AG10803 (cell line): ENCODE measurements at regions not wholly inside any gene's neighbourhood (a gene's known extent, or its start where the extent isn't known, plus 50 kb on each side); places are given as distances from the start of the nearest gene placed in this dataset.

Experiments
- DNase-seq: peaks from one replicate; pipeline ENCODE4 v3.0.0; 2010; ENCODE audit warnings: low read depth
- H3K4me3 ChIP-seq: 2 replicates; pipeline ENCODE4 v1.5.1; 2011; ENCODE audit warnings: mild to moderate bottlenecking, low read length, control low read depth
- CTCF ChIP-seq: conservative IDR thresholded peaks from 2 replicates; pipeline ENCODE4 v1.5.1; 2011; ENCODE audit warnings: mild to moderate bottlenecking, low read length, control low read depth, inconsistent platforms

- H3K4me3 ChIP-seq, result no peak overlapping the region
- DNase-seq, result no peak
- no peak for TF ChIP-seq CTCF
Measured at GRCh38 chr13:50376895-50377575, 361.8 kb downstream of the KCNRG start.

DNA sequence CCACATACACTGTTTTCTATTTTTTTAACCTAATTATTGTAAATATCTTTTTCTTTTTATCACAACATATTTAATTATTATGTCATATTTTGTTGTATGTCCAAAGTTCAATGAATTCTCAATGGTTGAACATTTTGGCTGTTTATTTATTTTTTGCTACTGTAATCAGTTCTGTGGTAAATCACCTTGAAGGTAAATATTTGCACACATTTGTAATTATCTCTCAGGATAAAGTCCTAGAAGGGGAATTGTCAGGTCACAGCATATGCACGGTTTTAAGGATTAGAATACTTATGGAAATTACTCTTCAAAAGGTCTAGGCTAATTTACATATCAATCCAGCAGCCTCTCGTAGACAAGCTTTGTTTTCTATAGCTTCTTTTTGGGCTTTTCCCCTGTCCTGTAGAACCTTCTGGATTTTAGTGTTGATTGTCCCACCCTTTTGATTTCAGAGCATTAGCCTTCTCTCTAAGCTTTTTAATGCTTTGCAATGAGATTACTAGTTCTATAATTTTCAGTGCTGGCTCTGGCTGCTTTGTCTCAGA lies 362.6 kb downstream of the KCNRG start:
- H3K4me3 ChIP-seq, result no peak overlapping the region
- TF ChIP-seq CTCF, result no peak
- DNase-seq, result no peak

GRCh38 chr13:50378509-50379044 lies 363.3 kb downstream of the KCNRG start:
- DNase-seq, result no peak
- no peak for TF ChIP-seq CTCF
- no peak overlapping the region for H3K4me3 ChIP-seq

DNA sequence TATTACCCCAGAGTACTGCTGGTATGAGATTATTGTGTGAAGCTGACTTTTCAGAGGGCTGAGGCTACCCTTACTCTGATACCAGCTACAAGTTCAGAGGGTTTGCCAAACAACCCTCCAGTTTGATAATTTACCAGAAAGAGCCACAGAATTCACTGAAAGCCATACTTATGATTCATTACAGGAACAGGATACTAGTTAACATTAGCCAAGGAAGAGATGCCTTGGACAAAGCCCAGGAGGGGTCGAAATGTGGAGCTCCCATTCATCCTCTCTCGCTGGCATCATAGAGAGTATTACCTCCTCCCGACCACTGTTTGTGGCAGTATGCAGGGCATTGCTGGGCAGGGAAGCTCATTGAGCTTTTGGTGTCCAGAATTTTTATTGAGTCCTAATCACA lies 364.3 kb downstream of the KCNRG start:
- DNase-seq, result no peak
- TF ChIP-seq CTCF, result no peak
- no peak overlapping the region for H3K4me3 ChIP-seq

DNA sequence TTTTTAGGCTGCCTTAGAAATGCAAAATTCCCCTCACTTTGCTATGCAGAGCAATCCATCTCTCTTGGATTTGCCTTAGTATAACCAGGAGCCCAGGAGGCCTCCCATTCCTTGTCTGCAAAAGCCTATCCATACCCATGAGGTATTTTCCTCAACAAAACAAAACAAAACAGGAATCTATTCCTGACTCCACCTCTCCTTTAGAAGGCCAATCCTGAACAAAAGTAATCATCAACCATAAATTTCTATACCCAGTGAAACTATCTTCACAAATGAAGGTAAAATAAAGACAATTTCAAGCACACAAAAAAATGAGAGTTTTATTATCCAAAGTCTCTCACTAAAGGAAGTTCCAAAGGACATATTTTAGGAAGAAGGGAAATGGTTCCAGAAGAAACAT lies 365.7 kb downstream of the KCNRG start:
- DNase-seq, result no peak
- no peak overlapping the region for H3K4me3 ChIP-seq
- TF ChIP-seq CTCF, result no peak

GRCh38 chr13:50382511-50382910 lies 367.3 kb downstream of the KCNRG start:
- no peak for TF ChIP-seq CTCF
- DNase-seq, result no peak
- H3K4me3 ChIP-seq, result no peak overlapping the region

DNA sequence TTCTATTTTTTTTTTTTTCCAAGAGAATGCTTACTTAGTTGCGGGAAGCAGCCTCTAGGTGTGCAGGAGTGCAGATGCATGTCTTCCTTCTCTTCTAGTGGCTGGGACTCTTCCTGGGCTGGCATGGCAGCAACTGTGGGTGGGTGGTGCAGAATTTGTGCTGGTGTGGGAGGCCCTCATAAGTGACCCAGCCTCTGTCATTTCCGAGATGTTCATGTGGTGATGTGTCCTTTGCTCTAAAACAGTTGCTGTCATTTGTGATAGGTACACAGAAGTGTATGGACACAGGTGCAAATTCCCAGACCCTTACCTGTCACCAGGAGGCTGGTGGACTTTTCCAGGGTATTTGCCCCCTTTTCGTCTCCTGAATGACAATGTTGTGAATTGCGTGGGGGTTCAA lies 367.7 kb downstream of the KCNRG start:
- TF ChIP-seq CTCF, result no peak
- H3K4me3 ChIP-seq, result no peak overlapping the region
- DNase-seq, result no peak
